HG03354 (cell line): ENCODE measurements at regions not wholly inside any gene's neighbourhood (a gene's known extent, or its start where the extent isn't known, plus 50 kb on each side); places are given as distances from the start of the nearest gene placed in this dataset.
"Not testable (repeated sequence)": the region's sequence is repeated elsewhere in the genome, so short reads cannot be mapped to it uniquely, and the experiment has no call there.

Experiments
- ATAC-seq: cut with Tn5 transposase; IDR thresholded peaks from one replicate; pipeline ENCODE4 v1.9.1; 2021; ENCODE audit warnings: mild to moderate bottlenecking; ENCODE audit not compliant: unreplicated experiment, poor library complexity, severe bottlenecking

DNA sequence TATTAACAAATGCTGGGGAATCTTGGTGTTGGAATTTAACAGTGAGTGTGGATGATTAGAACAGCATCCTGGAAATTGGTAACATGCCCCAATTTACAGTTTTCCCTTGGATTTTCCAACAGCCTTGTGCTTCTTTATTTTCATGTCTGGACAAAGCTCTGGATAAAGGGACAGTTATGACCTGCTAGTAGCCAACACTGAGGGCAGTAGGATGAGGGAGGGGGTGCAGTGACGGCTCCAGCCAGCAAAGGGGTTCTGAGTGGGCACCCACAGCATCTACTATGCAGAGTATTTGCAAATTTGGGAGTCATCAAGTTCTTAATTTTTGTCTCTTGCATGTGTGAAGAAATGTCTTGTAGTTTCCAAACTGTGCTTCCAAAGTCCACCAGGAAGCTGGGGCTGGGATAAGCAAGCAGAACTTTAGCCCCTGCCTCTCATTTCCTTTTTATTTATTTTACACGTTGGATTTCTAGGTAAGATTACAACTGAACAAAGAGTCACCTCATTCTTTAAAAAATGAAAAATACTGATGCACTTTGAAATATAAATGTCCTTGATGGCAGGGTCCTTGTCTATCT is 63.0 kb upstream of the SELENOP start:
- no peak for ATAC-seq

DNA sequence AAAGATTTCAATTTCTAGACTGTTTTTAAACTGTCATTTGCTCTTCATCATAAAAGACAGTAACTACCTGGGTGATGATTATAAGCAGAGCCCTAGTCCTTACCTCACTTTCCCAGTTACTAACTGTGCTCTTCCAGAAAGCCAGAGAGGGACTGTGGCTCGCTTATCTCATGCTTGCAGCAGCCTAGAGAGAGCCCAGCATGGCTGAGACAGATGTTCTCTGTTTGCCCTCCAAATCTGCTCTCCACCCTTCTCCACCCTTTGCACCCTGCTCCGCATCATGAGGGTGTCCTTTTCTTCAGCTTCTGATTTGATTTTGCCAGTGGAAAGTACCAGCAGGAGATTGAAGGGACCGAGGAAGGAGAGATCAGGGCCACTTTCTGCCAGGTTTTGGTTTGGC is 61.2 kb upstream of the SELENOP start:
- ATAC-seq: no peak

DNA sequence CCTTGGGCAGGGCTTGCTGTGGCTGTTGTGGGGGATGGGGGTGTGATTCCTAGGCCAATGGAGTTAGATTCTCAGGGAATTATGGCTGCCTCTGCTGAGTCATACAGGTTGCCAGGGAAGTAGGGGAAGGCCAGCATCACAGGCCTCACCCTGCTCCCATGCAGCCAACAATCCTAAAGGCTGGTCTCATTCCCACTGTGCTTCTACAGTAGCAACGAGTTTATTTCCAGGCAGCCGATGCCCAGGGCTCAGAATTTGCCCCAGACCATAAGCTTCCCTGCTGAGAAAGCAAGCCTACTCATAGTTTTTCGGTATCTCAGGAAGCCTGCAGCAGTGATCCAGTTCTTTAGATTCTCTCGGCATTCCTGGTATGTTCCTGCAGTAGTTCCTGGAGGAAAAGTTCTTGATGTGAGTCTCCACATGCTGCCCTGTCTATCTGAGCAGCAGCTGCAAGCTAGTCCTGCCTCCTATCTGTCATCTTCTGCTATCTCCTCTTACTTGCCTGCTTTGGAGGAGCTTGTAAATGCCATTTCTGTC is 59.3 kb upstream of the SELENOP start:
- no peak for ATAC-seq

DNA sequence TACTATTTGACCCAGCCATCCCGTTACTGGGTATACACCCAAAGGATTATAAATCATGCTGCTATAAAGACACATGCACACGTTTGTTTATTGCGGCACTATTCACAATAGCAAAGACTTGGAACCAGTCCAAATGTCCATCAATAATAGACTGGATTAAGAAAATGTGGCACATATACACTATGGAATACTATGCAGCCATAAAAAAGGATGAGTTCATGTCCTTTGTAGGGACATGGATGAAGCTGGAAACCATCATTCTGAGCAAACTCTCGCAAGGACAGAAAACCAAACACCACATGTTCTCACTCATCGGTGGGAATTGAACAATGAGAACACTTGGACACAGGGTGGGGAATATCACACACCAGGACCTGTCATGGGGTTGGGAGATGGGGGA is 56.7 kb upstream of the SELENOP start:
- ATAC-seq: not testable (repeated sequence)

DNA sequence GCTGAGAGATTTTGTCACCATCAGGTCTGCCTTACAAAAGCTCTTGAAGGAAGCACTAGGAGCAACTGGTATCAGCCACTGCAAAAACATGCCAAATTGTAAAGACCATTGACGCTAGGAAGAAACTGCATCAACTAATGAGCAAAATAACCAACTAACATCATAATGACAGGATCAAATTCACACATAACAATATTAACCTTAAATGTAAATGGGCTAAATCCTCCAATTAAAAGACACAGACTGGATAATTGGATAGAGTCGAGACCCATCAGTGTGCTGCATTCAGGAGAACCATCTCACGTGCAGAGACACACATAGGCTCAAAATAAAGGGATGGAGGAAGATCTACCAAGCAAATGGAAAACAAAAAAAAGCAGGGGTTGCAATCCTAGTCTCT is 53.1 kb upstream of the SELENOP start:
- ATAC-seq: not testable (repeated sequence)
